Fibroblast of skin of back (primary cell): ENCODE measurements at regions not wholly inside any gene's neighbourhood (a gene's known extent, or its start where the extent isn't known, plus 50 kb on each side); places are given as distances from the start of the nearest gene placed in this dataset.
"Not testable (repeated sequence)": the region's sequence is repeated elsewhere in the genome, so short reads cannot be mapped to it uniquely, and the experiment has no call there.

Experiments used
- DNase-seq: peaks from one replicate; pipeline ENCODE4 v3.0.0-alpha.2; 2013

DNA sequence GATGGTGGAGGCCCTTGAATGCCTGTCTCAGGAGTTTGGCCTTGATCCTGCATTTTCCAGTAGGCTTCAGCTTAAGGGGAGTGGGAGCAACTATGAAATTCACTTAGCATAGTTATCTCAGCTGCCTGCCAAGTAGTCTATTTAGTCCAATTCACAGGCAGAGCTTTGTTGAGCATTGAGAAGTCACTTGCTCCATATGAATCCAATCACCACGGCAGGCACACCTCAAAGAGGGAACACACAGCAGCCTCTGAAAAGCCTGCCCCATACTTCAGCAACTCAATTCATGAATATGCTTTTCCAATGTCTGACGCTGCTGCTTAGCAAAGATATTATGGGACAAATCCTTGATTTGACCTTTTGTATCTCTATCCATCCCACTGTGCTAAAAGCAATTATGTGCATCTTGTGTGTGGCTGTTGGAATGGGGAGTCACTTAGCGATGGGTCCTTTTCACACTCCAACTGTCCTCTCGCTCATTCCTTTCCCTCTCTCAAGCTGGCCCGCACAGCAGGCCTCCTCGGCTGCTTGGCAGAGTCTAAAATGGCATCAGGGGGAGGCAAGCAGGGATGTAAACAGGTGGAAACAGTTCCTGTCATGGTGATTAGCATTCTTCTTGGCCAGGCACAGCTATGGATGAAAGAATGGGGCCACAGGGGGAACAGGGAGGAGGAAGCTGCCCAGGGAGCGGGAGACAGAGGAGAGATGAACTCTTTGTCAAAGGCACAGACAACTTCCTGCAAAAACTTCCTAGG, 56.0 kb upstream of the LRPPRC start:
- no peak for DNase-seq

DNA sequence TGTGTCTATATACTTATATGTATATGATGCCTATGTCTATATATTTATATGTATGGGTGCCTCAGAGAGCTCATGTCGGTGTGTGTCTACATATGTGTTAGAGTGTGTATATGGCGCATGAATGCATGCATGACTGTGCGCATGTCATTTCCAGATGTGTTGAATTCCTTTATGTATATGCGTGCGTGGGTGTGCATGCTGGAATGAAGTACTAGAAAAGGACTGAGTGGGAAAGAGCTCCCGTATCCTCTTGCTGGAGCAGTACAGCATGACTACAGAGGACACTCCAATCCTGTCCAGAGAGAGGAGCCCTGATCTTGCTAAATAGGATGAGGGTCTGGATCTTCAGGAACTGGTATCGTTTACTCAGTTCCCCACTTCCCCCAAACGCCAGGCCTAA, 56.8 kb upstream of the LRPPRC start:
- no peak for DNase-seq

DNA sequence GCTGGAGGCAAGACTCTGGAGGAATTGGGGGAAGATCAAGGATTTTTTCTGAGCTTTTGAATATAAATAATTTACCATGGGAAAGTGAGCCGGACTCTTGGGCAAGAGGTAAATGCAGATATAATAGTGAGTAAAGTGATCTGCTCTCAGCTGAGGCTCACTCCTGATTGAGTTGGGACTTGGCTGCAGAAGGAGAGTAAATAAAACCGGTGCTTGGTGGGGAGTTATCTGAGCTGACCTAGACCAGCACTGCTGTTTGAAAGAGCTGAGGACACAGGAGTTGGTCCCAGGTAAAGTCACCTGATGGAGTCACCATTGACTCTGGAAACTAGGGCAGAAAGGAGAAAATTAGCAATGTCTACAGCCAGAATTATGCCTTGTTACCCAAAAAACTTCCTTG, 57.3 kb upstream of the LRPPRC start:
- DNase-seq = no peak

DNA sequence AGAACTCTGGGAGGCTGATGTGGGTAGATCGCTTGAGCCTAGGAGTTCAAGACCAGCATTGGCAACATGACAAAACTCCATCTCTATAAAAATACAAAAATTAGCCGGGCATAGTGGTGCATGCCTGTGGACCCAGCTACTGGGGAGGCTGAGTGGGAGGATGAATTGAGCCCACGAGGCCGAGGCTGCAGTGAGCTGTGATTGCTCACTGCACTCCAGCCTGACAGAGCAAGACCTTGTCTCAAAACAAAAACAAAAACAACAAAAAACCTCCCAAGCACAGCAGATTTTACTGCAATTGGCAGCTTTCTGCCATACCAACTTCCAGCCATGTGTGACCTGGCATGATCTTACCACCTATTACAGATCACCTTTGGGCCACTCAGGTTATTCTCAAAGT, 57.7 kb upstream of the LRPPRC start:
- no peak for DNase-seq

DNA sequence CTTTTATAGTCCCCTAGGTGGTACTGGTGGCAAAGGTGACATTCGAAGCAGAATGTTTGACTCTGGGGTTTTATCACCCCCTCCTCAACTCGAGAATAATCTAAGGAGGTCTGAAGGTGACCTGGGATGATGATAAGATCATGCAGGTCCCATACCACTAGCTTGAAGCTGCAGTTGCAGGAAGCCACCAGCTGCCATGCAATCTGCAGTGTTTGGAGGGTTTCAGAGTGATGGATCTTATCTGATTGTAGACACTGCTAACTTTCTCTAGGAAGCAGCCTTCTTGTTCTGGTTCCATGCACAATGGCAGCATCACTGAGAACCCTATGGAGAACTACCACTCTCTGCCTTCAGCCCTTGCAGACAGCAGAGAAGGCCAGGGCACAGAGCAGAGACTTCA, 59.4 kb upstream of the LRPPRC start:
- no peak for DNase-seq

DNA sequence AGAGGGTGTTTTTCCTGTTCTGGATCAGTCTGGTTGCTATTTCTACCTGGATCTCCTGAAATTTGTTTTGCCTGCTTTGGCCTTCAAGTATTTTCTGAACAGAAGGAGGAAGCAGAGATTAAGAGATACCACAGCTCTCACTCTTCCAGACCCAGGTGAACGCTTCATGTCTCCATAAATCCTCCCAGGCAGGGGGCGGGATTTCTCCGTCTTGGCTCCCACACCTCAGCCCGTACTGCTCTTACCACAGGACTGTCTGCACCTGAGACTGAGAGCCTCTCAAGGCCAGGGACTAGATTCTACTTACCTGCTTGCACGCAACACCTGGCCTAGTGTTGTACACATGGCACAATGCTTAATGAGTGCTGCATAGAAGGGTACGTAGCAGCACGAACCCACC, 59.9 kb upstream of the LRPPRC start:
- DNase-seq = no peak

DNA sequence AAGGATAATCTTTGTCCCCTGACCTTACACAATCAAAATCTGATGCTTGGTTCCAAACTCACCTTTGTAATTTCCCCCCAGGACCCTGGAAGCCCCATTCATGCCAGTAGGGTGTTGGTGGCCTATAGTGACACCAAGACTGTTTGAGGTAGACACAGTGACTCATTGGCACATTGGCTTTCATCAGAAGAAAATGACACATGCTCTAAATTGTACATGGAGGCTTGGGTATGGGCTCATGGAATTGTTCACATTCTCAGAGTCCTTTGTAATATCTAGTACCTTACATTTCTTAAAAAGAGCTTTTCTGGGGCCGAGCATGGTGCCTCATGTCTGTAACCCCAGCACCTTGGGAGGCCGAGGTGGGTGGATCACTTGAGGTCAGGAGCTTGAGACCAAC, 61.2 kb upstream of the LRPPRC start:
- DNase-seq = no peak

DNA sequence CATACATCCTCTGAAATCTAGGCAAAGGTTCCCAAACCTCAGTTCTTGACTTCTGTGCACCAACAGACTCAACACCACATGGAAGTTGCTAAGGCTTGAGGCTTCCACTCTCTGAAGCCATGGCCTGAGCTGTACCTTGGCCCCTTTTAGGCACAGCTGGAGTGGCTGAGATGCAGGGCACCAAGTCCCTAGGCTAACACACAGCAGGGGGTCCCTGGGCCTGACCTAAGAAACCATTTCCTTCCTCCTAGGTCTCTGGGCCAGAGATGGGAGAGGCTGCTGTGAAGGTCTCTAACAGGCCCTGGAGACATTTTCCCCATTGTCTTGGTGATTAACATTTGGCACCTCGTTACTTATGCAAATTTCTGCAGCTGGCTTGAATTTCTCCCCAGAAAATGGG, 64.5 kb upstream of the LRPPRC start:
- DNase-seq = not testable (repeated sequence)

DNA sequence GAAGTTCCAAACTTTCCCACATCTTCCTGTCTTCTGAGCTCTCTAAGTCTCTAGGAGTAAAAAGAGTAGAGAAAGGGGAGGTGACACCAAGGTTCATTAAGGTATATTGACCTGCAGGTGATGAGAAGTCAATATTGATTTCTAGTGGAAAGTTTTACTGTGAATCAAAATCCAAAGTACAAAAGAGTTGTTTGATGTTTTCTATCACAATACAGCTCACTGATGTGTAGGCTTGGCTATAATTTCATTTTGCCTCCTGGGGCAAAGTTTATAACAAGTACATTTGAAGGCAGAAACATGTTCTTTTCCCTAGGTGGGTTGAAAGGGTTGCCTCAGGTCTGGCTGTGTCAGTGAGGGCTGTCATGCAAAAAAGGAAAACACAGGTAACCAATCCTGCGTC, 65.2 kb upstream of the LRPPRC start:
- no peak for DNase-seq

DNA sequence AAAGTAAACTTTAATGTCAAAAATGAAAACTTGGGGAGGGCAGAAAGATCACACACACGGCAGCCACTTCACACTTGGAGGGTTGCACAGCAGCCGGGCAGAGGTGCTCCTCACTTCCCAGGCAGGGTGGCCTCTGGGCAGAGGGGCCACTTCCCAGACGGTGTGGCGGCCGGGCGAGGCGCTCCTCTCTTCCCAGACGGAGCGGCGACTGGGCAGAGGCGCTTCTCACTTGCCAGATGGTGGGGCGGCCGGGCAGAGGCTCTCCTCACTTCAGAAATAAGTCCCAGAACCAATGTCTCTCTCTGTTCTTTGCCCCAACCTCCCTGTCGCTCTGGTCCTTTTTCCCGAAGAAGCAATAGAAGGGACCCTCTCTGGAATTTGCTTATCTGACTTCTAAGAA, 65.7 kb upstream of the LRPPRC start:
- no peak for DNase-seq

DNA sequence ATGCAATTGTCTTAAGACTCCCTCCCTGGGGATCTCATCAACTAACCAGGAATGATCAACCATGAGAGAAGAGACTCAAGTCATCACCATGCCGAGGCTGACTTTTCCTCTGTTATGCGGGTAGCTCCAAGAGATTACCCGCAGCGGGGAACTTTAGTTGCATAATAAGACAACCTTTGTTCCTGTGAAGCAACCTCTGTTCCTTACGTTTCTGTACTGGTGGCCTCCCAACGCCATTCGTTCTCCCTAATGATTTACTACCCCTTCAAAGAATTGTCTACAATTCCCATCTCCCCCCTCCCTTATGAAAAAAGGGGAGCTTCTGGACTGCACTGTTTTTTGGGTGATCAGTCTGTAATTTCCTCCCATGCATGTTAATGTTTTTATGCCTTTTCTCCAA, 66.1 kb upstream of the LRPPRC start:
- DNase-seq = no peak

DNA sequence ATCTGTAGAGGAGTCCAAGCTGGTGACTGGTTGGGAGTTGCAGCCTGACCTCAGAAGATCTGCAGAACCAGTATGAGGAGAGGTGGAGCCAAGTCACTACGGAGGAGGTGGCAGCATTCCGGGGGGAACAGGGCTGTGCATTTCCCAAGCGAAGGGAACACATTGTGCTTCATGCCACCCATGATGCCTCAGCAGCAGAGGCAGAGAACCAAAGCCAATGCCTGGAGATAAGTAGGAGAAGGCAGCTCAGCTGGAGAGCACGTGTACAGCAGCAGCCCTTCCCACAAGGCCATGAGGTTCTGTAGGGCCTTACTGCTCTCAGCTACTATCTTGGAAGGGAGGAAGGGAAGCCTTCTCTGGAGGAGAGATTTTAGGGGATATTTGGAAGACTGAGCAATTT, 67.2 kb upstream of the LRPPRC start:
- no peak for DNase-seq

DNA sequence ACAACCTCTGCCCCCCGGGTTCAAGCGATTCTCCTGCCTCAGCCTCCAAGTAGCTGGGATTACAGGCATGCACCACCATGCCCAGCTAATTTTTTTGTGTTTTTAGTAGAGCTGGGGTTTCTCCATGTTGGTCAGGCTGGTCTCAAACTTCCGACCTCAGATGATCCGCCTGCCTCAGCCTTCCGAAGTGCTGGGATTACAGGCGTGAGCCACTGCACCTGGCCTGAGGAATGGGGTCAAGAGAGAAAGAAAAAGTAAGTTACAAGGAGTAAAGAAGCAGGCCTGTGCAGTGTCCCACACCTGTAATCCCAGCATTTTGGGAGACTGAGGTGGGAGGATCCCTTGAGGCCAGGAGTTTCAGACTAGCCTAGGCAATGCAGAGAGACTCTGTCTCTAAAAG, 68.5 kb upstream of the LRPPRC start:
- DNase-seq = not testable (repeated sequence)

DNA sequence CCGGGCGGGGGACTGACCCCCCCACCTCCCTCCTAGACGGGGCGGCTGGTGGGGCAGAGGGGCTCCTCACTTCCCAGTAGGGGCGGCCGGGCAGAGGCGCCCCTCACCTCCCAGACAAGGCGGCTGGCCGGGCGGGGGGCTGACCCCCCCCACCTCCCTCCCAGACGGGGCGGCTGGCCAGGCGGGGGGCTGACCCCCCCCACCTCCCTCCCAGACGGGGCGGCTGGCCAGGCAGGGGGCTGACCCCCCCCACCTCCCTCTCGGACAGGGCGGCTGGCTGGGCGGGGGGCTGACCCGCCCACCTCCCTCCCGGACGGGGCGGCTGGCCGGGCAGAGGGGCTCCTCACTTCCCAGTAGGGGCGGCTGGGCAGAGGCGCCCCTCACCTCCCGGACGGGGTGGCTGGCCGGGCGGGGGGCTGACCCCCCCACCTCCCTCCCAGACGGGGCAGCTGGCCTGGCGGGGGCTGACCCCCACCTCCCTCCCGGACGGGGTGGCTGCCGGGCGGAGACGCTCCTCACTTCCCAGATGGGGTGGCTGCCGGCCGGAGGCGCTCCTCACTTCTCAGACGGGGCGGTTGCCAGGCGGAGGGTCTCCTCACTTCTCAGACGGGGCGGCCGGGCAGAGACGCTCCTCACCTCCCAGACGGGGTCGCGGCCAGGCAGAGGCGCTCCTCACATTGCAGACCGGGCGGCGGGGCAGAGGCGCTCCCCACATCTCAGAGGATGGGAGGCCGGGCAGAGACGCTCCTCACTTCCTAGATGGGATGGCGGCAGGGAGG, 71.4 kb upstream of the LRPPRC start:
- not testable (repeated sequence) for DNase-seq

DNA sequence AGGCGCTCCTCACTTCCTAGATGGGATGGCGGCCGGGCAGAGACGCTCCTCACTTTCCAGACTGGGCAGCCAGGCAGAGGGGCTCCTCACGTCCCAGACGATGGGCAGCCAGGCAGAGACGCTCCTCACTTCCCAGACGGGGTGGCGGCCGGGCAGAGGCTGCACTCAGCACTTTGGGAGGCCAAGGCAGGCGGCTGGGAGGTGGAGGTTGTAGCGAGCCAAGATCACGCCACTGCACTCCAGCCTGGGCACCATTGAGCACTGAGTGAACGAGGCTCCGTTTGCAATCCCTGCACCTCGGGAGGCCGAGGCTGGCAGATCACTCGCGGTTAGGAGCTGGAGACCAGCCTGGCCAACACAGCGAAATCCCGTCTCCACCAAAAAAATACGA, 72.0 kb upstream of the LRPPRC start:
- DNase-seq = not testable (repeated sequence)

DNA sequence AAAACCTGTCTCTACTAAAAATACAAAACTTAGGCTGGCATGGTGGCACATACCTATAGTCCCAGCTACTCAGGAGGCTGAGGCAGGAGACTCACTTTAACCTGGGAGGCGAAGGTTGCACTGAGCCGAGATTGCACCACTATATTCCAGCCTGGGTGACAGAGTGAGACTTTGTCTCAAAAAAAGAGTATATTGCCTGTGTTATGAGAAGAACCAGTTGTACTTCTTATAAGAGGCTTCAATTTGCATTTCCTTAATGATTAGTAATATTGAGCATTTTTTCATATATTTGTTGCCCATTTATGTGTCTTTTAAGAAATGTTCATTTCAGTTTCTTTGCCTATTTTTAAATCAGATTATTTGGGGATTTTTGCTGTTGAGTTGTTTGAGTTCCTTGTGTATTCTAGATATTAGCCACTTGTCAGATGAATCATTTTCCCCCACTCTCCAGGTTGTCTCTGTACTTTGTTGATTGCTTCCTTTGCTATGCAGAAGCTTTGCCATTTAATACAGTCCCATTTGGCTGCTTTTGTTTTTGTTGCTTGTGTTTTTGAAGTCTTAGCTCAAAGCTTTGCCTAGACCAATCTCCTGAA, 75.8 kb upstream of the LRPPRC start:
- no peak for DNase-seq

DNA sequence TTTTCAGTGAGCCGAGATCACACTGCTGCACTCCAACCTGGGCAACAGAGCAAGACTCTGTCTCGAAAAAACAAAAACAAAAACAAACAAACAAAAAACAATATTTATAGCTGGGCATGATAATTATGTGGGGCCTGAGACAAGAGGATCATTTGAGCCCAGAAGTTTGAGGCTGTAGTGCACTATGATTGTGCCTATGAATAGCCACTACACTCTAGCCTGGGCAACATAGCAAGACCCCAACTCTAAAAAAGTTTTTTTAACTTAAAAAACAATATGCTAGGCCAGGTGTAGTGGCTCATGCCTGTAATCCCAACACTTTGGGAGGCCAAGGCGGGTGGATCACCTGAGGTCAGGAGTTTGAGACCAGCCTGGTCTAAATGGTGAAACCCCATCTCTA, 77.9 kb upstream of the LRPPRC start:
- DNase-seq = not testable (repeated sequence)

DNA sequence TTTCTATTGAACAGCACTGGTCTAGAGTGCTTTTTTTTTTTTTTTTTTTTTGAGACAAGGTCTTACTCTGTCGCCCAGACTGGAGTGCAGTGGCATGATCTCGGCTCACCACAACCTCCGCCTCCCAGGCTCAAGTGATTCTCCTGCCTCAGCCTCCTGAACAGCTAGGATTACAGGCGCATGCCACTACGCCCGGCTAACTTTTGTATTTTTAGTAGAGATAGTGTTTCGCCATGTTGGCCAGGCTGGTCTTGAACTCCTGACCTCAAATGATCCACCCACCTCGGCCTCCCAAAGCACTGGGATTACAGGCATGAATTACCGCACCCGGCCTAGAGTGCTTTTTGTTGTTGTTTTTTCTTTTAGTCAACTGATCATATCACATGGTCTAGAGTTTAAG, 79.0 kb upstream of the LRPPRC start:
- not testable (repeated sequence) for DNase-seq

DNA sequence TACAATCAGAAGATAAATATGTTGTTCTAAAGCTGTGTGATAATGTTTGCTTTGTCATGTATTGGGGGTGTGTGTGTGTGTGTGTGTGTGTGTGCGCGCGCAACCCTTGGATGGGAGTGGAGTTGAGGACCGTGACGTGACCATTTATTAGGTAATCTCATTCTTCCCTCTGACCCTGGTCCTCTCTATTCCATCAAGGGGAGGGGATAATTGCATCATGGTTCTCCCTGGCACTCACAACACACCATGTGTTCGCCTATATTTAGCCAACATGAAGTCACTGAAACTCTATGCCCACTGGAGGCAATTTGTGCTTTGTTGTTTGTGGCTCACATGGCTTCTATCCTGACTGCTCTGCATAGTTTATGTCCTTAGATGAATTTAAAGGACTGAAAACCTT, 79.8 kb upstream of the LRPPRC start:
- DNase-seq = peak; percentile 6

DNA sequence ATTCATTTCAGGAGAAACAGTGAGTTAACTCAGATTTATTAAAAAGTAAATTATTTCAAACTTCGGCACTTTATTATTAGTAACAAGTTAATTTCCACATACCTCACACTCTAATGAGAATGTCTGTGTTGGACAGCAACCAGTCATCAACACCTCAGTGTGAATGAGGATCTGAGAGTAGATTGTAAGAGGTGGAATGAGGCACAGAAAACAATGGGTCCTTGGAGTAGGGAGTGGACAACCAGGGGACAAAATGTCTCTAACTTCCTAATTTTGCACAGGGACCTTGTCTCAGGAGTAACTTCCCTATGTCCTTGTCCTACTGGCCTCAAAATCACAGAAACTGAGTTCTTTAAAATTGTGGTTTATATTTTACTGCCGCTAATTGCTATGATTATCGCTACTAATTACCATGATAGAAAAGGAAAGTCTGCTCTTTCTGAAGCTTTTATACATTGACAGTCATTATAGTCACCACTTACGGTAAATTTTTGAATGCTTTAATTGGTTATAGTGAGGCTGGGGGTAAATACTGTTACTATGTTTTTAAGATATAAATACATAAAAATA, 82.2 kb upstream of the LRPPRC start:
- DNase-seq = no peak

DNA sequence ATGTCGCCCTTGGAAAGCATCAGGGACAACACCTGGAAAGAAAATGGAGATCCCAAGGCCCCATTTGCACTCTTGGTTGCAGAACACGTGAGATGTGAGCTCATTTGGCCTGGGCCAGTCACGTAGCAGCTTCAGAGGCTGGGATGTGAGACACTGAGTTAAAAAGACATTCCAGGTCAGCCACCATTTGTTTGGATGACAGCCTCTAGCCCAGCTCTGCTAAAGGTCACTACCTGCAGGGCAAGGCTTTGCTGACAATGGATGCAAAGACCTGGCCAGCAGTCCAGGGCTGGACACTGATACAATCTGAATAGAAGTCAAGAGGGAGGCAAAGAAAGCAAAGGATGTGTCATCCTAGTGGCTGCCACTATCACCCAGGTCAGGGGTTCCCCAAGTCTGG, 83.9 kb upstream of the LRPPRC start:
- DNase-seq = no peak

DNA sequence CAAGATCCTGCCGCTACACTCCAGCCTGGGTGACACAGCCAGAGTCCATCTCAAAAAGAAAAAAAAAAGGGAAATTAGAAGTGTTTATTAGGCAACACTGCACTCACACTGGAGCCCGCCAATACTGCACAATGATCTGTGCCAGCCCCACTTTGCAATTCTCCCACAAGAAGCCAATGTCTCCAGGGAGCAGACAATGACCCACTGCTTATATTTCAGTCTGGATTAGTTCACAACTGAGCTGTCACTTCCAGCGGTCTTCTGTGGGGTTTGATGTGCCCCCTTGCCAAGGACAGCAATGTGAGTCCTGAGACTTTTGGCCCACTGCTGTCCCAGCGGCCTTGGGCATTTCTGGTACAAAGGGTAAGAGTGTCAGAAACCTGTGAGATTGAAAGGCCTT, 85.6 kb upstream of the PPM1B start:
- DNase-seq = no peak

DNA sequence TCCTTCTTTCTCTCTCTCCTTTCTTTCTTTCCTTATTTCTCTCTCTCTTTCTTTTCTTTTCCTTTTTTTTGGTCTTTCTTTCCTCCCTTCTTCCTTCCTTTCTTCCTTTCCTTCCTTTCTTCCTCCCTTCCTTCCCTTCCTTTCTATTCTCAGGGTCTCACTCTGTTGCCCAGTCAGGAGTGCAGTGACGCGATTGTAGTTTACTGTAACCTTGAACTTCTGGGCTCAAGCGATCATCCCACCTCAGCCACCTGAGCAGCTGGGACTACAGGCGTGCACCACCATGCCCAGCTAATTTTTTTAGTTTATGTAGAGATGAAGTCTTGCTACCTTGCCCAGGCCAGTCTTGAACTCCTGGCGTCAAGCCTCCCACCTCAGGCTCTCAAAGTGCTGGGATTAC, 83.8 kb upstream of the PPM1B start:
- no peak for DNase-seq

DNA sequence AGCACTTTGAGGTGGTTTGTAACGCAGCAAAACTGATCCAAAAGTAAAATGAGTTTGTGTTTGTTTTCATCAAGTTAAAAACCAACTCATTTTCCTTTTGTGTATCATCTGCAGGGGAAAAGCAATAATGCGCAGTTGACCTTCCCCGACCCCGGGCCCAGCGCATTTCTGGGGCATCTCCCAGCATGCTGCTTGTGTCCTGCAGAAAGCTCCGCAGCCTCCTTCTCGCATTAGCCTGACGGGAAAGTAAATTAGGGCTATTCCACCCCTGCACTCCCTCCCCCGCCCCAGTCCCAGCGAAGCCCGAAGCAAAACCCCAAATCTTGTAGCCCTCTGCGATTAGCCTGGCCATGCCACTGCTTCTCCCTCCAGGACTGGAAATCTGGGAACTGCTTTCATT, 82.0 kb upstream of the PPM1B start:
- DNase-seq = no peak
